ENCODE measurements at regions not wholly inside any gene's neighbourhood (a gene's known extent, or its start where the extent isn't known, plus 50 kb on each side); places are given as distances from the start of the nearest gene placed in this dataset.

DNA sequence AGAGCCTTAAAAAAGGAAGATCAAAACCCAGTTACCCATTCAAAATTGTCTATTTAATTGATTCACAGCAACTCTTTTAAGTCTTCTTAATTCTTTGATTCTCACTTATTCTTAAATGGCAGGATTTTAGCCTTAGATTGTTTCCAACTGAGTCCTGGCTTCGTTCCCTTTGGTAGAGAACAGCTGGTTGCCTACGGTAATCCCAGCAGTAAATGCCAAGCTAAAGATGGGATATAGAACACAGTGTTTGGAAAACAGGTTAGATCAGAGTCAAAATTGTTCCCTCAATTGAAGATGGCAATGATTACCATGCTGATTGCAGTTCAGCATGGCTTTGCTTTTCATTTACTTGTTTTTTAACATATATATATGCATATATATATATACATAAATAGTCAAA, 300.9 kb downstream of the PYDC2 start:
- Histone ChIP-seq H3K4me3 (ENCODE audit: low read depth in 1 of 3, low read length in 3 of 3) (no peak overlapping the region), H3K36me3 (ENCODE audit: control insufficient read depth in 4 of 4, insufficient read depth in 3 of 4, low read depth in 1 of 4, low read length in 3 of 4) (no peaks in the 10 kb centered on the region), H3K27ac (ENCODE audit: low read depth in 1 of 2, low read length in 2 of 2) (no peak overlapping the region), H3K27me3 (ENCODE audit: control insufficient read depth in 4 of 4, insufficient read depth in 4 of 4, low read length in 3 of 4) (no peaks in the 10 kb centered on the region), H3K9me3 (ENCODE audit: control insufficient read depth in 4 of 4, low read length in 3 of 4) (no peaks in the 10 kb centered on the region), H3K4me1 (ENCODE audit: control insufficient read depth in 4 of 4, insufficient read depth in 4 of 4, low read length in 3 of 4) (no peaks in the 10 kb centered on the region), H3K9ac (ENCODE audit: low read depth in 1 of 2, low read length in 2 of 2) (no peak overlapping the region)
- DNase-seq (ENCODE audit: low spot score): no peak
- WGBS: 81% methylated on average over 2 of the region's 2 CpGs
- TF ChIP-seq FOXA1 (IDR thresholded peaks at IDR 0.05) (no peak), FOXA2 (IDR thresholded peaks at IDR 0.05) (no peak), EGR1 (IDR thresholded peaks at IDR 0.05; ENCODE audit: low read depth in 2 of 2) (no peak), NR2F2 (IDR thresholded peaks at IDR 0.05) (no peak), YY1 (IDR thresholded peaks at IDR 0.05) (no peak), HNF4A (conservative IDR thresholded peaks at IDR 0.05) (no peak), GABPA (IDR thresholded peaks at IDR 0.05 in 1 of 2, conservative IDR thresholded peaks at IDR 0.05 in 1 of 2) (no peak), RAD21 (IDR thresholded peaks at IDR 0.05) (no peak), HNF4G (IDR thresholded peaks at IDR 0.05) (no peak), RXRA (IDR thresholded peaks at IDR 0.05) (no peak), JUND (IDR thresholded peaks at IDR 0.05) (no peak)
- TF ChIP-seq, protein P1, sequence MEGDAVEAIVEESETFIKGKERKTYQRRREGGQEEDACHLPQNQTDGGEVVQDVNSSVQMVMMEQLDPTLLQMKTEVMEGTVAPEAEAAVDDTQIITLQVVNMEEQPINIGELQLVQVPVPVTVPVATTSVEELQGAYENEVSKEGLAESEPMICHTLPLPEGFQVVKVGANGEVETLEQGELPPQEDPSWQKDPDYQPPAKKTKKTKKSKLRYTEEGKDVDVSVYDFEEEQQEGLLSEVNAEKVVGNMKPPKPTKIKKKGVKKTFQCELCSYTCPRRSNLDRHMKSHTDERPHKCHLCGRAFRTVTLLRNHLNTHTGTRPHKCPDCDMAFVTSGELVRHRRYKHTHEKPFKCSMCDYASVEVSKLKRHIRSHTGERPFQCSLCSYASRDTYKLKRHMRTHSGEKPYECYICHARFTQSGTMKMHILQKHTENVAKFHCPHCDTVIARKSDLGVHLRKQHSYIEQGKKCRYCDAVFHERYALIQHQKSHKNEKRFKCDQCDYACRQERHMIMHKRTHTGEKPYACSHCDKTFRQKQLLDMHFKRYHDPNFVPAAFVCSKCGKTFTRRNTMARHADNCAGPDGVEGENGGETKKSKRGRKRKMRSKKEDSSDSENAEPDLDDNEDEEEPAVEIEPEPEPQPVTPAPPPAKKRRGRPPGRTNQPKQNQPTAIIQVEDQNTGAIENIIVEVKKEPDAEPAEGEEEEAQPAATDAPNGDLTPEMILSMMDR (IDR thresholded peaks at IDR 0.05; ENCODE audit: low read depth, low read length, missing input control): no peak
- TF ChIP-seq, protein P2, sequence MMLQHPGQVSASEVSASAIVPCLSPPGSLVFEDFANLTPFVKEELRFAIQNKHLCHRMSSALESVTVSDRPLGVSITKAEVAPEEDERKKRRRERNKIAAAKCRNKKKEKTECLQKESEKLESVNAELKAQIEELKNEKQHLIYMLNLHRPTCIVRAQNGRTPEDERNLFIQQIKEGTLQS (IDR thresholded peaks at IDR 0.05): no peak
- TF ChIP-seq, protein P3, sequence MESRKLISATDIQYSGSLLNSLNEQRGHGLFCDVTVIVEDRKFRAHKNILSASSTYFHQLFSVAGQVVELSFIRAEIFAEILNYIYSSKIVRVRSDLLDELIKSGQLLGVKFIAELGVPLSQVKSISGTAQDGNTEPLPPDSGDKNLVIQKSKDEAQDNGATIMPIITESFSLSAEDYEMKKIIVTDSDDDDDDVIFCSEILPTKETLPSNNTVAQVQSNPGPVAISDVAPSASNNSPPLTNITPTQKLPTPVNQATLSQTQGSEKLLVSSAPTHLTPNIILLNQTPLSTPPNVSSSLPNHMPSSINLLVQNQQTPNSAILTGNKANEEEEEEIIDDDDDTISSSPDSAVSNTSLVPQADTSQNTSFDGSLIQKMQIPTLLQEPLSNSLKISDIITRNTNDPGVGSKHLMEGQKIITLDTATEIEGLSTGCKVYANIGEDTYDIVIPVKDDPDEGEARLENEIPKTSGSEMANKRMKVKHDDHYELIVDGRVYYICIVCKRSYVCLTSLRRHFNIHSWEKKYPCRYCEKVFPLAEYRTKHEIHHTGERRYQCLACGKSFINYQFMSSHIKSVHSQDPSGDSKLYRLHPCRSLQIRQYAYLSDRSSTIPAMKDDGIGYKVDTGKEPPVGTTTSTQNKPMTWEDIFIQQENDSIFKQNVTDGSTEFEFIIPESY (IDR thresholded peaks at IDR 0.05): no peak
- TF ChIP-seq, protein P4, sequence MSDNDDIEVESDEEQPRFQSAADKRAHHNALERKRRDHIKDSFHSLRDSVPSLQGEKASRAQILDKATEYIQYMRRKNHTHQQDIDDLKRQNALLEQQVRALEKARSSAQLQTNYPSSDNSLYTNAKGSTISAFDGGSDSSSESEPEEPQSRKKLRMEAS (IDR thresholded peaks at IDR 0.05): no peak
- TF ChIP-seq, protein P5, sequence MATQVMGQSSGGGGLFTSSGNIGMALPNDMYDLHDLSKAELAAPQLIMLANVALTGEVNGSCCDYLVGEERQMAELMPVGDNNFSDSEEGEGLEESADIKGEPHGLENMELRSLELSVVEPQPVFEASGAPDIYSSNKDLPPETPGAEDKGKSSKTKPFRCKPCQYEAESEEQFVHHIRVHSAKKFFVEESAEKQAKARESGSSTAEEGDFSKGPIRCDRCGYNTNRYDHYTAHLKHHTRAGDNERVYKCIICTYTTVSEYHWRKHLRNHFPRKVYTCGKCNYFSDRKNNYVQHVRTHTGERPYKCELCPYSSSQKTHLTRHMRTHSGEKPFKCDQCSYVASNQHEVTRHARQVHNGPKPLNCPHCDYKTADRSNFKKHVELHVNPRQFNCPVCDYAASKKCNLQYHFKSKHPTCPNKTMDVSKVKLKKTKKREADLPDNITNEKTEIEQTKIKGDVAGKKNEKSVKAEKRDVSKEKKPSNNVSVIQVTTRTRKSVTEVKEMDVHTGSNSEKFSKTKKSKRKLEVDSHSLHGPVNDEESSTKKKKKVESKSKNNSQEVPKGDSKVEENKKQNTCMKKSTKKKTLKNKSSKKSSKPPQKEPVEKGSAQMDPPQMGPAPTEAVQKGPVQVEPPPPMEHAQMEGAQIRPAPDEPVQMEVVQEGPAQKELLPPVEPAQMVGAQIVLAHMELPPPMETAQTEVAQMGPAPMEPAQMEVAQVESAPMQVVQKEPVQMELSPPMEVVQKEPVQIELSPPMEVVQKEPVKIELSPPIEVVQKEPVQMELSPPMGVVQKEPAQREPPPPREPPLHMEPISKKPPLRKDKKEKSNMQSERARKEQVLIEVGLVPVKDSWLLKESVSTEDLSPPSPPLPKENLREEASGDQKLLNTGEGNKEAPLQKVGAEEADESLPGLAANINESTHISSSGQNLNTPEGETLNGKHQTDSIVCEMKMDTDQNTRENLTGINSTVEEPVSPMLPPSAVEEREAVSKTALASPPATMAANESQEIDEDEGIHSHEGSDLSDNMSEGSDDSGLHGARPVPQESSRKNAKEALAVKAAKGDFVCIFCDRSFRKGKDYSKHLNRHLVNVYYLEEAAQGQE (IDR thresholded peaks at IDR 0.05): no peak

All from liver (tissue), 8 donors.